Endothelial cell of umbilical vein (primary cell): ENCODE measurements at regions not wholly inside any gene's neighbourhood (a gene's known extent, or its start where the extent isn't known, plus 50 kb on each side); places are given as distances from the start of the nearest gene placed in this dataset.

Source experiments
- BruUV-seq: library from RNA; stranded (reverse); fragments of 400-500 nt; replicated peaks from 2 replicates; lab custom pipeline; 2021; lab: Mats Ljungman, UMichigan
- CTCF ChIA-PET: fragments of 300-600, 350-600 bp; sonication (Branson Sonifier 250); formaldehyde crosslinking; loops from one replicate; lab custom pipeline; 2021; ENCODE audit warnings: antibody characterized with exemption, inconsistent platforms; lab: Charles Lee
- POLR2A ChIA-PET: fragments of 300-600, 350-600 bp; sonication (Branson Sonifier 250); formaldehyde crosslinking; loops from one replicate; lab custom pipeline; 2021; ENCODE audit warnings: antibody characterized with exemption, inconsistent platforms; lab: Charles Lee
- DNase-seq: peaks from one replicate; pipeline ENCODE4 v3.0.0-alpha.2; 2011; ENCODE audit warnings: low read depth, low spot score
- FAIRE-seq: peaks from 2 replicates; lab custom pipeline; 2011; peaks lifted over from hg19 to GRCh38; lab: Jason Lieb, UNC
- H2AFZ ChIP-seq: 2 replicates; pipeline ENCODE4 v1.6.0; 2012; ENCODE audit warnings: low read depth, low read length, control low read depth, inconsistent platforms
- H3K27ac ChIP-seq: 2 replicates; pipeline ENCODE4 v1.5.1; 2011; ENCODE audit warnings: low read depth, mild to moderate bottlenecking, control low read depth, low read length, moderate library complexity; ENCODE audit not compliant: insufficient read depth
- H3K27me3 ChIP-seq, 2 experiments: 2 replicates each; pipeline versions ENCODE4 v1.6.0 to v1.6.1; 2011; ENCODE audit warnings: low read length in 2 of 2, mixed read lengths in 1 of 2; ENCODE audit not compliant: control insufficient read depth in 2 of 2, insufficient read depth in 2 of 2
- H3K36me3 ChIP-seq, 2 experiments: 2 replicates in 1 of 2; 3 replicates in 1 of 2; pipeline ENCODE4 v1.5.1; 2011; ENCODE audit warnings: low read length in 2 of 2, mild to moderate bottlenecking in 1 of 2, moderate library complexity in 1 of 2; ENCODE audit not compliant: control insufficient read depth in 2 of 2, insufficient read depth in 2 of 2; ENCODE audit errors: extremely low read depth in 1 of 2
- H3K4me1 ChIP-seq: 3 replicates; pipeline ENCODE4 v1.5.1; 2011; ENCODE audit warnings: mild to moderate bottlenecking, low read length; ENCODE audit not compliant: control insufficient read depth, insufficient read depth; ENCODE audit errors: extremely low read depth
- H3K4me2 ChIP-seq: 2 replicates; pipeline ENCODE4 v1.6.1; 2011; ENCODE audit warnings: low read length, control low read depth, mixed read lengths; ENCODE audit not compliant: insufficient read depth
- H3K4me3 ChIP-seq, 3 experiments: fragments of 200-600 bp in 1 of 3; sonication (generic), shearing (Covaris generic) in 1 of 3; replicated peaks in 1 of 3; 2 replicates each; pipeline ENCODE4 v1.5.1; 2011 to 2016; ENCODE audit warnings: control low read depth in 3 of 3, low read length in 3 of 3, mild to moderate bottlenecking in 2 of 3, inconsistent platforms in 1 of 3, low read depth in 1 of 3, moderate library complexity in 1 of 3; ENCODE audit not compliant: insufficient read depth in 1 of 3
- H3K79me2 ChIP-seq: 2 replicates; pipeline ENCODE4 v1.6.0; 2012; ENCODE audit warnings: low read length, inconsistent platforms; ENCODE audit not compliant: control insufficient read depth, insufficient read depth
- H3K9ac ChIP-seq: replicated peaks from 2 replicates; pipeline ENCODE3; 2011; ENCODE audit warnings: low read length, control low read depth; ENCODE audit not compliant: insufficient read depth; ENCODE audit errors: extremely low read depth
- H3K9me1 ChIP-seq: replicated peaks from 3 replicates; pipeline ENCODE4 v1.6.0; 2011; ENCODE audit warnings: mild to moderate bottlenecking, low read length; ENCODE audit not compliant: control insufficient read depth, insufficient read depth; ENCODE audit errors: extremely low read depth
- H3K9me3 ChIP-seq: replicated peaks from 2 replicates; pipeline ENCODE4 v1.5.1; 2012; ENCODE audit warnings: low read length, inconsistent platforms; ENCODE audit not compliant: control insufficient read depth, insufficient read depth
- H4K20me1 ChIP-seq: replicated peaks from 2 replicates; pipeline ENCODE3; 2011; ENCODE audit warnings: mild to moderate bottlenecking, low read length; ENCODE audit not compliant: control insufficient read depth, insufficient read depth; ENCODE audit errors: extremely low read depth
- EZH2 ChIP-seq: IDR thresholded peaks from 2 replicates; pipeline ENCODE4 v1.6.1; 2012; ENCODE audit warnings: borderline replicate concordance, low read depth, mild to moderate bottlenecking, moderate library complexity, low read length, inconsistent platforms; ENCODE audit not compliant: severe bottlenecking
- FOS ChIP-seq: IDR thresholded peaks from 2 replicates; pipeline ENCODE4 v1.6.1; 2011; ENCODE audit warnings: mild to moderate bottlenecking, low read length, moderate library complexity, borderline replicate concordance; ENCODE audit not compliant: insufficient read depth
- GATA2 ChIP-seq: IDR thresholded peaks from 2 replicates; pipeline ENCODE4 v1.7.0; 2011; ENCODE audit warnings: low read depth, mild to moderate bottlenecking, moderate library complexity, mixed read lengths, low read length; ENCODE audit not compliant: insufficient read length, insufficient read depth
- JUN ChIP-seq: IDR thresholded peaks from 2 replicates; pipeline ENCODE4 v1.6.1; 2011; ENCODE audit warnings: borderline replicate concordance, low read depth; ENCODE audit not compliant: insufficient read length, insufficient read depth
- MAX ChIP-seq: IDR thresholded peaks from 2 replicates; pipeline ENCODE4 v1.6.1; 2011; ENCODE audit not compliant: insufficient read depth, insufficient read length
- MYC ChIP-seq: IDR thresholded peaks from one replicate; pipeline ENCODE4 v1.6.1; 2011; ENCODE audit warnings: mild to moderate bottlenecking, low read depth, low read length
- POLR2A ChIP-seq: IDR thresholded peaks from 2 replicates; pipeline ENCODE4 v1.6.1; 2012; ENCODE audit warnings: low read depth, mild to moderate bottlenecking, control low read depth, low read length
- POLR2AphosphoS5 ChIP-seq: IDR thresholded peaks from 2 replicates; pipeline ENCODE4 v1.6.1; 2012; ENCODE audit warnings: low read depth, mild to moderate bottlenecking, control low read depth, low read length, moderate library complexity; ENCODE audit not compliant: insufficient read depth
- dilution Hi-C: fragments of 300-500 bp; cut with MboI; formaldehyde crosslinking; loops from one replicate; pipeline ENCODE4 v1.15.0; 2019; ENCODE audit warnings: low sequenced_read_pairs; ENCODE audit not compliant: extremely low pct_ligation_motif_present
- intact Hi-C: fragments of 100-400 bp; cut with micrococcal nuclease; formaldehyde crosslinking; loops from one replicate; pipeline ENCODE4 v1.10.0; 2022
- TF ChIP-seq, protein P1 (sequence below), 2 donors: IDR thresholded peaks; 1 replicate in 1 of 2; 2 replicates in 1 of 2; pipeline ENCODE4 v1.5.1; 2011; ENCODE audit warnings: low read length in 2 of 2, mild to moderate bottlenecking in 2 of 2, moderate library complexity in 2 of 2, control low read depth in 1 of 2, inconsistent platforms in 1 of 2, low read depth in 1 of 2; ENCODE audit not compliant: insufficient read depth in 1 of 2; ENCODE audit errors: extremely low read depth in 1 of 2

GRCh38 chr2:15818881-15819280, 121.5 kb upstream of the MYCN start:
- no peak overlapping the region for H3K27ac ChIP-seq
- DNase-seq (no peak), FAIRE-seq (no peak)
- CTCF ChIA-PET = no interaction called here
- peaks cover 3 to 15% of the 10 kb centered on the region in 2 experiments for H3K27me3 ChIP-seq
- no peak overlapping the region for H2AFZ ChIP-seq
- intact Hi-C loops (no loop called here), dilution Hi-C loops (no loop called here)
- H3K4me3 ChIP-seq = no peak overlapping the region
- no peaks in the 10 kb centered on the region for H3K79me2 ChIP-seq
- TF ChIP-seq FOS (no peak), POLR2AphosphoS5 (no peak), JUN (no peak), POLR2A (no peak), GATA2 (no peak), MYC (no peak), EZH2 (no peak), MAX (no peak)
- TF ChIP-seq, protein P1, sequence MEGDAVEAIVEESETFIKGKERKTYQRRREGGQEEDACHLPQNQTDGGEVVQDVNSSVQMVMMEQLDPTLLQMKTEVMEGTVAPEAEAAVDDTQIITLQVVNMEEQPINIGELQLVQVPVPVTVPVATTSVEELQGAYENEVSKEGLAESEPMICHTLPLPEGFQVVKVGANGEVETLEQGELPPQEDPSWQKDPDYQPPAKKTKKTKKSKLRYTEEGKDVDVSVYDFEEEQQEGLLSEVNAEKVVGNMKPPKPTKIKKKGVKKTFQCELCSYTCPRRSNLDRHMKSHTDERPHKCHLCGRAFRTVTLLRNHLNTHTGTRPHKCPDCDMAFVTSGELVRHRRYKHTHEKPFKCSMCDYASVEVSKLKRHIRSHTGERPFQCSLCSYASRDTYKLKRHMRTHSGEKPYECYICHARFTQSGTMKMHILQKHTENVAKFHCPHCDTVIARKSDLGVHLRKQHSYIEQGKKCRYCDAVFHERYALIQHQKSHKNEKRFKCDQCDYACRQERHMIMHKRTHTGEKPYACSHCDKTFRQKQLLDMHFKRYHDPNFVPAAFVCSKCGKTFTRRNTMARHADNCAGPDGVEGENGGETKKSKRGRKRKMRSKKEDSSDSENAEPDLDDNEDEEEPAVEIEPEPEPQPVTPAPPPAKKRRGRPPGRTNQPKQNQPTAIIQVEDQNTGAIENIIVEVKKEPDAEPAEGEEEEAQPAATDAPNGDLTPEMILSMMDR (IDR thresholded peaks at IDR 0.05; ENCODE audit: extremely low read depth in 1 of 2, insufficient read depth in 1 of 2, low read depth in 1 of 2, low read length in 2 of 2) = no peak
- no peaks in the 10 kb centered on the region for H3K4me1 ChIP-seq
- POLR2A ChIA-PET = no interaction called here
- no peaks in the 10 kb centered on the region for H4K20me1 ChIP-seq
- H3K9ac ChIP-seq = no peak overlapping the region
- no peak overlapping the region for H3K4me2 ChIP-seq
- H3K9me1 ChIP-seq = no peaks in the 10 kb centered on the region
- no TSS peak for BruUV-seq
- H3K36me3 ChIP-seq = no peaks in the 10 kb centered on the region
- H3K9me3 ChIP-seq = no peaks in the 10 kb centered on the region
